ENCODE measurements at regions not wholly inside any gene's neighbourhood (a gene's known extent, or its start where the extent isn't known, plus 50 kb on each side); places are given as distances from the start of the nearest gene placed in this dataset.

DNA sequence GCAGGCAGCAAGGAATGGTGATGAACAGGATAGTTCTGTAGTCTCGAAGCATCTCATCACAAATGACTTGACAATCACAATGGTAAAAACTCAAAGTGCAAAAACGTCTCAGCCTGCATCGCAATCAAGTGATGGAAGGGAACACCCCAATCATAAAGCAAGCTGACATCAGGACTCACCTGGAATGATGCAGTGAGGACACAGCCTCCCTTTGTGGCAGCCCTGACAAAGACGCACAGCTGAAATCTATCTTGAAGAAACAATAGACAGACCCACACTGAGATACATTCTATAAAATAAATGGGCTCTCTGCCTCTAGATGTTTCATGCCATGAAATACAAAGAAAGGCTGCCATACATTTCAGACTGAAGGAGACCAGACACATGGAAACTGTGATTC is 748.0 kb upstream of the IGFBP3 start:
- no peak for TF ChIP-seq CTCF (conservative IDR thresholded peaks at IDR 0.05; ENCODE audit: low read depth)
- ChIA-PET POLR2A (ENCODE audit: low non-redundant PET) (no interaction called here), CTCF (no interaction called here)
- H3K27ac ChIP-seq = no peak overlapping the region
- no peak for DNase-seq (ENCODE audit: low spot score)

- DNase-seq (ENCODE audit: low spot score) = no peak
- ChIA-PET POLR2A (ENCODE audit: low non-redundant PET) (no interaction called here), CTCF (interaction anchor here (0.5 kb wide), 1 partner anchor 774 kb away, joined by 3 read pairs; no protein-coding TSS in a partner anchor)
- TF ChIP-seq CTCF (conservative IDR thresholded peaks at IDR 0.05; ENCODE audit: low read depth) = no peak
- no peak overlapping the region for H3K27ac ChIP-seq
Measured at GRCh38 chr7:46664453-46664852, 743.4 kb upstream of the IGFBP3 start.

DNA sequence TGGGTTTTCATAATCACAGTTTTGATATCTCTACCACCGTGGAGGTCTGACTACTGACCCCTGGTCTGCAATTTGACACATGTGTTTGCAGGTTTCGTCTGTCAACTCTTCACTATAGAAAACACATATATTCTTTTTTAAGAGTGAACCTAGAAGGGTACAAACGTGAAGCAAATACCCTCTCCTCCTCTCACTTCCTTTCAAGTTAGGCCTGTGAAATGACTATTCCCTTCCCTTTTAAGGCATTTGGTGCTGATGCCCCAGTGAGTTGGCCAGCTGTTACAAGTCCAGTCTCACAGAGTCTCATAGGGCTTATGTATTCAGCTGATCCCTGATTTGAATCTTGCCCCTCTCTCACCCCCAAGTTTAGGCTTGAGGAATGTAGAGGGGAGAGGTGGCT is 742.0 kb upstream of the IGFBP3 start:
- ChIA-PET CTCF (no interaction called here), POLR2A (ENCODE audit: low non-redundant PET) (no interaction called here)
- TF ChIP-seq CTCF (conservative IDR thresholded peaks at IDR 0.05; ENCODE audit: low read depth) = no peak
- DNase-seq (ENCODE audit: low spot score) = no peak
- H3K27ac ChIP-seq = no peak overlapping the region

GRCh38 chr7:46661431-46661830 is 740.4 kb upstream of the IGFBP3 start:
- H3K27ac ChIP-seq = no peak overlapping the region
- TF ChIP-seq CTCF (conservative IDR thresholded peaks at IDR 0.05; ENCODE audit: low read depth) = no peak
- ChIA-PET POLR2A (ENCODE audit: low non-redundant PET) (no interaction called here), CTCF (interaction anchor here (0.6 kb wide), 1 partner anchor 16 kb away, joined by 3 read pairs; no protein-coding TSS in a partner anchor)
- DNase-seq (ENCODE audit: low spot score) = no peak

- CTCF ChIA-PET = no interaction called here
- TF ChIP-seq CTCF (conservative IDR thresholded peaks at IDR 0.05; ENCODE audit: low read depth) = no peak
- DNase-seq (ENCODE audit: low spot score) = no peak
- POLR2A ChIA-PET (ENCODE audit: low non-redundant PET) = no interaction called here
- H3K27ac ChIP-seq = no peak overlapping the region
Measured at GRCh38 chr7:46660402-46660980, 739.4 kb upstream of the IGFBP3 start.

GRCh38 chr7:46658281-46658680 is 737.2 kb upstream of the IGFBP3 start:
- POLR2A ChIA-PET (ENCODE audit: low non-redundant PET) = no interaction called here
- DNase-seq (ENCODE audit: low spot score) = no peak
- CTCF ChIA-PET = no interaction called here
- H3K27ac ChIP-seq = no peak overlapping the region
- TF ChIP-seq CTCF (conservative IDR thresholded peaks at IDR 0.05; ENCODE audit: low read depth) = no peak

All from RWPE1 (cell line).